ENCODE measurements at regions not wholly inside any gene's neighbourhood (a gene's known extent, or its start where the extent isn't known, plus 50 kb on each side); places are given as distances from the start of the nearest gene placed in this dataset.
A peak's percentile ranks its signal among the peaks of the same experiment; 100 is the strongest.

GRCh38 chr5:152532714-152533113, 127.6 kb upstream of the NMUR2 start:
- TF ChIP-seq TAF1 (IDR thresholded peaks at IDR 0.05; ENCODE audit: borderline replicate concordance, low read depth, low read length) (no peak), POLR2AphosphoS5 (IDR thresholded peaks at IDR 0.05; ENCODE audit: low read depth, low read length) (no peak), POLR2A (IDR thresholded peaks at IDR 0.05; ENCODE audit: low read depth, low read length) (no peak)
- FAIRE-seq (peak; percentile 77), DNase-seq (ENCODE audit: insufficient read length) (no peak)

GRCh38 chr5:152534641-152535040, 129.6 kb upstream of the NMUR2 start:
- TF ChIP-seq TAF1 (IDR thresholded peaks at IDR 0.05; ENCODE audit: borderline replicate concordance, low read depth, low read length) (no peak), POLR2AphosphoS5 (IDR thresholded peaks at IDR 0.05; ENCODE audit: low read depth, low read length) (no peak)
- FAIRE-seq (no peak), DNase-seq (ENCODE audit: insufficient read length) (no peak)

GRCh38 chr5:152542741-152543140, 137.7 kb upstream of the NMUR2 start:
- no peak for FAIRE-seq
- TF ChIP-seq TAF1 (IDR thresholded peaks at IDR 0.05; ENCODE audit: borderline replicate concordance, low read depth, low read length), result no peak
- TF ChIP-seq POLR2A (IDR thresholded peaks at IDR 0.05; ENCODE audit: low read depth, low read length), result no peak
- no peak for TF ChIP-seq POLR2AphosphoS5 (IDR thresholded peaks at IDR 0.05; ENCODE audit: low read depth, low read length)
- DNase-seq (ENCODE audit: insufficient read length), result no peak

- TF ChIP-seq POLR2A (IDR thresholded peaks at IDR 0.05; ENCODE audit: low read depth, low read length) (no peak), TAF1 (IDR thresholded peaks at IDR 0.05; ENCODE audit: borderline replicate concordance, low read depth, low read length) (no peak), POLR2AphosphoS5 (IDR thresholded peaks at IDR 0.05; ENCODE audit: low read depth, low read length) (no peak)
- FAIRE-seq, result no peak
- no peak for DNase-seq (ENCODE audit: insufficient read length)
Observed at GRCh38 chr5:152546493-152546892, 141.4 kb upstream of the NMUR2 start.

- DNase-seq (ENCODE audit: insufficient read length) (no peak), FAIRE-seq (peak; percentile 9)
- no peak for TF ChIP-seq TAF1 (IDR thresholded peaks at IDR 0.05; ENCODE audit: borderline replicate concordance, low read depth, low read length)
- no peak for TF ChIP-seq POLR2AphosphoS5 (IDR thresholded peaks at IDR 0.05; ENCODE audit: low read depth, low read length)
- TF ChIP-seq POLR2A (IDR thresholded peaks at IDR 0.05; ENCODE audit: low read depth, low read length), result no peak
Observed at GRCh38 chr5:152547202-152547601, 142.1 kb upstream of the NMUR2 start.

- DNase-seq (ENCODE audit: insufficient read length), result no peak
- TF ChIP-seq TAF1 (IDR thresholded peaks at IDR 0.05; ENCODE audit: borderline replicate concordance, low read depth, low read length) (no peak), POLR2AphosphoS5 (IDR thresholded peaks at IDR 0.05; ENCODE audit: low read depth, low read length) (no peak), POLR2A (IDR thresholded peaks at IDR 0.05; ENCODE audit: low read depth, low read length) (no peak)
- FAIRE-seq, result no peak
Observed at GRCh38 chr5:152549709-152550108, 144.6 kb upstream of the NMUR2 start.

GRCh38 chr5:152551061-152551460, 146.0 kb upstream of the NMUR2 start:
- DNase-seq (ENCODE audit: insufficient read length) (peak; percentile 4), FAIRE-seq (no peak)
- TF ChIP-seq TAF1 (IDR thresholded peaks at IDR 0.05; ENCODE audit: borderline replicate concordance, low read depth, low read length), result no peak
- no peak for TF ChIP-seq POLR2AphosphoS5 (IDR thresholded peaks at IDR 0.05; ENCODE audit: low read depth, low read length)
- no peak for TF ChIP-seq POLR2A (IDR thresholded peaks at IDR 0.05; ENCODE audit: low read depth, low read length)

GRCh38 chr5:152556784-152557183, 151.7 kb upstream of the NMUR2 start:
- DNase-seq (ENCODE audit: insufficient read length) (no peak), FAIRE-seq (no peak)
- no peak for TF ChIP-seq TAF1 (IDR thresholded peaks at IDR 0.05; ENCODE audit: borderline replicate concordance, low read depth, low read length)
- no peak for TF ChIP-seq POLR2A (IDR thresholded peaks at IDR 0.05; ENCODE audit: low read depth, low read length)
- no peak for TF ChIP-seq POLR2AphosphoS5 (IDR thresholded peaks at IDR 0.05; ENCODE audit: low read depth, low read length)

GRCh38 chr5:152560512-152561137, 155.5 kb upstream of the NMUR2 start:
- FAIRE-seq (peak; percentile 85), DNase-seq (ENCODE audit: insufficient read length) (no peak)
- TF ChIP-seq POLR2A (IDR thresholded peaks at IDR 0.05; ENCODE audit: low read depth, low read length), result no peak

GRCh38 chr5:152568016-152568415, 162.9 kb upstream of the NMUR2 start:
- DNase-seq (ENCODE audit: insufficient read length), result no peak
- TF ChIP-seq POLR2AphosphoS5 (IDR thresholded peaks at IDR 0.05; ENCODE audit: low read depth, low read length) (no peak), POLR2A (IDR thresholded peaks at IDR 0.05; ENCODE audit: low read depth, low read length) (no peak), TAF1 (IDR thresholded peaks at IDR 0.05; ENCODE audit: borderline replicate concordance, low read depth, low read length) (no peak)
- FAIRE-seq, result no peak

GRCh38 chr5:152572812-152573211, 167.7 kb upstream of the NMUR2 start:
- DNase-seq (ENCODE audit: insufficient read length) (no peak), FAIRE-seq (no peak)
- TF ChIP-seq TAF1 (IDR thresholded peaks at IDR 0.05; ENCODE audit: borderline replicate concordance, low read depth, low read length) (no peak), POLR2AphosphoS5 (IDR thresholded peaks at IDR 0.05; ENCODE audit: low read depth, low read length) (no peak), POLR2A (IDR thresholded peaks at IDR 0.05; ENCODE audit: low read depth, low read length) (no peak)

GRCh38 chr5:152584103-152584502, 179.0 kb upstream of the NMUR2 start:
- DNase-seq (ENCODE audit: insufficient read length) (no peak), FAIRE-seq (no peak)
- TF ChIP-seq POLR2AphosphoS5 (IDR thresholded peaks at IDR 0.05; ENCODE audit: low read depth, low read length) (no peak), POLR2A (IDR thresholded peaks at IDR 0.05; ENCODE audit: low read depth, low read length) (no peak), TAF1 (IDR thresholded peaks at IDR 0.05; ENCODE audit: borderline replicate concordance, low read depth, low read length) (no peak)

- DNase-seq (ENCODE audit: insufficient read length) (no peak), FAIRE-seq (no peak)
- TF ChIP-seq POLR2AphosphoS5 (IDR thresholded peaks at IDR 0.05; ENCODE audit: low read depth, low read length) (no peak), TAF1 (IDR thresholded peaks at IDR 0.05; ENCODE audit: borderline replicate concordance, low read depth, low read length) (no peak), POLR2A (IDR thresholded peaks at IDR 0.05; ENCODE audit: low read depth, low read length) (no peak)
Observed at GRCh38 chr5:152592416-152592815, 187.3 kb upstream of the NMUR2 start.
